GM12878 (cell line): ENCODE measurements at regions not wholly inside any gene's neighbourhood (a gene's known extent, or its start where the extent isn't known, plus 50 kb on each side); places are given as distances from the start of the nearest gene placed in this dataset.

Experiments
- ATAC-seq: fragments of 200-7000 bp; cut with Tn5 transposase; 3 replicates; pipeline ENCODE4 v1.9.1; 2020; ENCODE audit warnings: mild to moderate bottlenecking, moderate library complexity
- BruUV-seq: library from RNA; stranded (reverse); fragments of 400-500 nt; replicated peaks from 2 replicates; lab custom pipeline; 2021; lab: Mats Ljungman, UMichigan
- CTCF ChIA-PET: fragments of 300-600 bp; sonication (Branson Sonifier 250); formaldehyde crosslinking; extraction: SDS; loops from one replicate; lab custom pipeline; 2021; ENCODE audit warnings: inconsistent platforms; lab: Yijun Ruan, JAX
- POLR2A ChIA-PET: fragments of 350-600 bp; formaldehyde crosslinking; extraction: SDS; loops from one replicate; lab custom pipeline; 2021; ENCODE audit warnings: inconsistent platforms; lab: Charles Lee
- RAD21 ChIA-PET: fragments of 300-600 bp; sonication (Branson Sonifier 250); formaldehyde crosslinking; loops from one replicate; lab custom pipeline; 2023; ENCODE audit warnings: antibody characterized with exemption; ENCODE audit not compliant: unreplicated experiment; lab: Charles Lee
- SMC1A ChIA-PET: fragments of 300-600 bp; sonication (Branson Sonifier 250); formaldehyde crosslinking; loops from one replicate; lab custom pipeline; 2023; ENCODE audit not compliant: unreplicated experiment, uncharacterized antibody; lab: Charles Lee
- DNase-seq: peaks from one replicate; pipeline ENCODE4 v3.0.0-alpha.2; 2011; ENCODE audit warnings: low read depth, low spot score
- FAIRE-seq: peaks from 3 replicates; lab custom pipeline; 2011; peaks lifted over from hg19 to GRCh38; lab: Jason Lieb, UNC
- H2AFZ ChIP-seq: 2 replicates; pipeline ENCODE4 v1.6.0; 2011; ENCODE audit warnings: low read depth, low read length, control low read depth; ENCODE audit not compliant: control insufficient read depth
- H3K27ac ChIP-seq: 2 replicates; pipeline ENCODE4 v1.5.1; 2011; ENCODE audit warnings: control low read depth; ENCODE audit not compliant: control insufficient read depth, insufficient read depth
- H3K27me3 ChIP-seq, 2 experiments: replicated peaks in 1 of 2; 2 replicates each; pipeline versions ENCODE4 v1.6.0 to v1.6.1; 2011; ENCODE audit warnings: low read length in 1 of 2; ENCODE audit not compliant: control insufficient read depth in 2 of 2, insufficient read depth in 2 of 2
- H3K36me3 ChIP-seq, 2 experiments: 2 replicates each; pipeline ENCODE4 v1.5.1; 2011; ENCODE audit warnings: low read length in 1 of 2; ENCODE audit not compliant: control insufficient read depth in 2 of 2, insufficient read depth in 2 of 2
- H3K4me1 ChIP-seq: 2 replicates; pipeline ENCODE4 v1.6.1; 2011; ENCODE audit warnings: mild to moderate bottlenecking, low read length, moderate library complexity, mixed read lengths; ENCODE audit not compliant: control insufficient read depth, insufficient read depth
- H3K4me2 ChIP-seq: 2 replicates; pipeline ENCODE4 v1.6.0; 2011; ENCODE audit warnings: control low read depth; ENCODE audit not compliant: control insufficient read depth, insufficient read depth
- H3K4me3 ChIP-seq: fragments of 200-600 bp; sonication (generic); 2 replicates; pipeline ENCODE4 v1.5.1; 2016
- H3K79me2 ChIP-seq: 2 replicates; pipeline ENCODE4 v1.6.0; 2011; ENCODE audit warnings: low read length; ENCODE audit not compliant: control insufficient read depth, insufficient read depth
- H3K9ac ChIP-seq: 2 replicates; pipeline ENCODE4 v1.8.0; 2011; ENCODE audit warnings: low read length, control low read depth, mixed read lengths; ENCODE audit not compliant: control insufficient read depth, insufficient read depth
- H3K9me3 ChIP-seq: replicated peaks from 3 replicates; pipeline ENCODE4 v1.5.1; 2011; ENCODE audit warnings: mild to moderate bottlenecking, low read length; ENCODE audit not compliant: control insufficient read depth, insufficient read depth
- H4K20me1 ChIP-seq: 2 replicates; pipeline ENCODE4 v1.6.0; 2011; ENCODE audit not compliant: control insufficient read depth, insufficient read depth
- ASH2L ChIP-seq: fragments of 300-600, 200-600 bp; sonication (generic); IDR thresholded peaks from 2 replicates; pipeline ENCODE4 v1.6.1; 2017; ENCODE audit warnings: low read depth, mild to moderate bottlenecking, borderline replicate concordance
- BCLAF1 ChIP-seq: fragments of 450-650 bp; IDR thresholded peaks from 2 replicates; pipeline ENCODE4 v1.6.1; 2017; ENCODE audit warnings: antibody characterized with exemption, mild to moderate bottlenecking, moderate library complexity
- RELB ChIP-seq: fragments of 450-650 bp; IDR thresholded peaks from 2 replicates; pipeline ENCODE4 v1.6.1; 2017; ENCODE audit warnings: low read depth, mild to moderate bottlenecking, moderate library complexity
- RUNX3 ChIP-seq: IDR thresholded peaks from 2 replicates; pipeline ENCODE4 v1.6.1; 2012; ENCODE audit warnings: low read length, inconsistent platforms
- TCF12 ChIP-seq: IDR thresholded peaks from 2 replicates; pipeline ENCODE4 v1.6.1; 2011; ENCODE audit warnings: low read depth, mild to moderate bottlenecking, low read length
- YBX1 ChIP-seq: fragments of 450-650 bp; IDR thresholded peaks from 2 replicates; pipeline ENCODE4 v1.6.1; 2016; ENCODE audit warnings: antibody characterized with exemption
- ZBTB4 ChIP-seq: fragments of 450-650 bp; formaldehyde crosslinking; IDR thresholded peaks from 2 replicates; pipeline ENCODE4 v1.4.0; 2022; ENCODE audit warnings: mild to moderate bottlenecking, moderate library complexity
- ZNF384 ChIP-seq: IDR thresholded peaks from 2 replicates; pipeline ENCODE4 v1.6.1; 2012; ENCODE audit warnings: low read depth, mild to moderate bottlenecking, low read length, improper control_type of control experiment, borderline replicate concordance
- WGBS: methylation state at CpG from one replicate; pipeline ENCODE4 v1.1.6; 2016; ENCODE audit warnings: low lambda C conversion rate; ENCODE audit not compliant: insufficient replicate concordance, insufficient coverage; ENCODE audit errors: missing lambda C conversion rate; 5-methylcytosine and 5-hydroxymethylcytosine counted together
- in situ Hi-C: fragments of 300-500 bp; cut with MboI; formaldehyde crosslinking; loops from 9 replicates; pipeline ENCODE4 v1.14.3; 2018; ENCODE audit warnings: mixed read lengths
- intact Hi-C: fragments of 100-400 bp; cut with micrococcal nuclease; formaldehyde crosslinking; loops from one replicate; pipeline ENCODE4 v1.14.2; 2022; ENCODE audit not compliant: unreplicated experiment

GRCh38 chr18:26635466-26635865, 87.1 kb upstream of the KCTD1 start (continued):
- TF ChIP-seq ZNF384 (no peak), ZBTB4 (CRISPR knock-in tag) (no peak), TCF12 (no peak), RUNX3 (no peak)

- Histone ChIP-seq H3K36me3 (no peaks in the 10 kb centered on the region), H3K79me2 (no peaks in the 10 kb centered on the region), H3K4me3 (no peak overlapping the region), H3K9me3 (no peaks in the 10 kb centered on the region), H3K9ac (no peak overlapping the region), H3K27me3 (peaks cover 0 to 3% of the 10 kb centered on the region in 2 experiments; a peak in 1 of 4 replicates), H3K27ac (no peak overlapping the region), H3K4me2 (no peak overlapping the region), H2AFZ (no peak overlapping the region), H4K20me1 (no peaks in the 10 kb centered on the region)
- ChIA-PET SMC1A (interaction anchor here (0.6 to 0.8 kb wide), 2 partner anchors 16 to 95 kb away, joined by 3 to 4 read pairs; no protein-coding TSS in a partner anchor), POLR2A (no interaction called here), CTCF (interaction anchor here (0.9 to 1.0 kb wide), 2 partner anchors 29 to 229 kb away, joined by 3 read pairs; no protein-coding TSS in a partner anchor)
- in situ Hi-C loops = no loop called here
- no TSS peak for BruUV-seq
- ATAC-seq (no peak), FAIRE-seq (no peak), DNase-seq (no peak)
- 11% methylated on average over 4 of the region's 4 CpGs for WGBS
- TF ChIP-seq BCLAF1 = no peak
- no peak for TF ChIP-seq ASH2L
- no peak for TF ChIP-seq RELB
- TF ChIP-seq YBX1 = no peak
- TF ChIP-seq, all 136 proteins: peak for 0
- RAD21 ChIA-PET = no interaction called here
- no peaks in the 10 kb centered on the region for H3K4me1 ChIP-seq
- intact Hi-C loops = no loop called here
Measured at GRCh38 chr18:26634631-26635030, 86.3 kb upstream of the KCTD1 start.
